GM19452 (cell line): ENCODE measurements at regions not wholly inside any gene's neighbourhood (a gene's known extent, or its start where the extent isn't known, plus 50 kb on each side); places are given as distances from the start of the nearest gene placed in this dataset.
"Not testable (repeated sequence)": the region's sequence is repeated elsewhere in the genome, so short reads cannot be mapped to it uniquely, and the experiment has no call there.

Experiments
- ATAC-seq: cut with Tn5 transposase; IDR thresholded peaks from one replicate; pipeline ENCODE4 v1.9.1; 2021; ENCODE audit not compliant: unreplicated experiment

DNA sequence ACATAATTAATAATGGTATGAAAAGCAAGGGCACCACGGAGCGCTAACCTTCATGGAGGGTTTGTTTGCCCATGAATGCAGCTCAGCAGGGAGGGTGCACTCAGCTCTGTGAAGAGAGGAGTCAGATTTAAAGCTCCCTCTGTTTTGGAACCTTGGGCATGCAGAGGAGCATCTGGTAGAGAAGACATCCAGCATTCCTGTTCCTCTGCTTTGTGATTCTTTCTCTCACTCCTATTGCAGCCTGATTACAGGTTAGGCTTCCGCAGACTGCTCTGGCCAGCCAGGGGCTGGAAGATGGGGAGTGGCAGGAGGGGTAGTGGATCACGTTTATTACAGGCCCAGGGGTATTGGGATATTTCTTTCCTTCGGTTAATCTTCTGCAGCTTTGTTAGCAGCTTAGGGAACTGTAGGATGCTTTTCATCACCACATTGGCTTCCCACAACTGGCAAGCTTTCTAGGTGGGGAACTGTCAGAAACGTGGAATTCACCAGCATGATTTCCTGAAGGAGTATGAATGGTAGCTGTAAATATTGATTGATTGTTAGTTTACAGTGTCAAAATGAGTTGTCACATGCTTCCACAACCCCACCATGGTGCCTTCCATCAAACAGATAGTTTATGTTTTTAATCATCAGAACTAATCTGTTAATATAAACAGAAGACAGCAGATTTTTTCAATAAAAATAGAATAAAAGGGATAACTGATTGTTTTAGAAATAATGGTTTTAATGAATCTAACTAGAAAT, 201.1 kb downstream of the VAPA start:
- no peak for ATAC-seq

DNA sequence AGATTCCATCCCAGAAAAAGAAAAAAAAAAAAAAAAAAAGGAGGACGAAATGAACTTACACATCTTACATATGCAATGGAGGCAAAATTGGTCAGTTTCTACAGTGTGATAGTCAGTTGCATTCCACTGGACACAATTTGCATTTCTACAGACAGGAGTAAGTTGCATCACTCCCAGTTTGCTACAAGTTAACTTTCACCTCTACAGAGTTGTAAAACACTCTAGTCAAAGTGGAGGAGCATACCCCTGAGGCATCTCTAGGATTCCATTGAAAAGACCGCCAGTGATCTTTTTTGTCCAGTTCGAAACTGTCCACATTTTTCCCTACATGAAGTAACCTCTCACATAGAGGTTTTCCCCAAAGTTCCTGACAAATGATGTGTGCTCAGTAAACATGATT, 202.8 kb downstream of the VAPA start:
- ATAC-seq = no peak

DNA sequence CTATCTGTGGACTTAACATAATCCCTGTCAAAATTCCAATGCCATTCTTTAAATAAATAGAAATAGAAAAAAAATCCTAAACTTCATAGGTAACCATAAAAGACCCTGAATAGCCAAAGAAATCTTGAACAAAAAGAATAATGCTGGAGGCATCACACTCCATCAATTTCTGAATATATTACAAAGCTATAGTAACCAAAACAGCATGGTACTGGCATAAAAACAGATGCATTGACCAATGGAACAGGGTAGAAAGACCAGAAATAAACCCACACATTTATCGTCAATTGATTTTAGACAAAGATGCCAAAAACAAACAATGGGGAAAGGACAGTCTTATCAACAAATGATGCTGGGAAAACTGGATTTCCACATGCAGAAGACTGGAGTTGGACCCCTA, 205.7 kb downstream of the VAPA start:
- no peak for ATAC-seq

DNA sequence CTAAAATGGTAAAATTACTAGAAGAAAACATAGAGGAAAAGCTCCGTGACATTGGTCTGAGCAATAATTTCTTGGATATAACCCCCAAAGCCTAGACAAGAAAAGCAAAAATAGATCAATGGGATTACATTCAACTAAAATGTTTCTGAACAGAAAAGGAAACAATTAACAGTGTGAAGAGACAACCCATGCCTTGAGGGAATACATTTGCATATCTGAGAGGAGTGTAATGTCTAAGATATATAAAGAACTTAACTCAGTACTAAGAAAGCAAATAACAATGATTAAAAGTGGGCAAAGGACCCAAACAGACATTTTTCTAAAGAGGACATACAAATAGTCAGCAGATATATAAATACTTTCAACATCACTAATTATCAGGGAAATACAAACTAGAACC, 206.2 kb downstream of the VAPA start:
- no peak for ATAC-seq

DNA sequence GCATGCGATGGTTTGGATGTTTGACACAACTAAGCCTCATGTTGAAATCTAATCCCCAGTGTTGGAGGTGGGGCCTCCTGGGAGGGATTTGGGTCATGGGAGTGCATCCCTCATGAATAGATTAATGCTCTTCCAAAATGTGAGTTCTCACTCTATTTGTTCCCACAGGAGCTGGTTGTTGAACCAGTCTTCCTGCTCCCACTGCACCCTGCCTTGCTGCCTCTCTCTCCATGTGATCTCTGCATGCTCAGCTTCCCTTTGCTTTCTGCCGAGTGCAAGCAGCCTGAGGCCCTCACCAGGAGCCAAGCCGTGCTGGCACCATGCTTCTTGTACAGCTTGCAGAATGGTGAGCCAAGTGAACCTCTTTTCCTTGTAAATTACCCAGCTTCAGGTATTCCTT, 206.8 kb downstream of the VAPA start:
- ATAC-seq = no peak

DNA sequence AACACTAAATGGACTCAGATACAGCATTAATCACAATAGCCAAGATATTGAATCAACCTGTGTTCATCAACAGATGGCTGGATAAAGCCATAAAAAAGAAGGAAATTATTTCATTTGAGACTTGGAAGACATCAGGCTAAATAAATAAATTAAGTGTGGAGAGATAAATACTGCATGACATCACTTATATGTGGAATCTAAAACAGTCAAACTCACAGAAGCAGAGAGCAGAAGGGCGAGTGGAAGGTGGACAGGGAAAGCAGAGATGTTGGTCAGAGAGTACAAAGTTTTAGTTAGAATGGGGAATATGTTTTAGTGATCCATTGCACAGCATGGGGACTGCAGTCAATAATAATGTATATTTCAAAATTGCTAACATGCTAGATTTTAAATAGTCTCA, 207.2 kb downstream of the VAPA start:
- no peak for ATAC-seq

DNA sequence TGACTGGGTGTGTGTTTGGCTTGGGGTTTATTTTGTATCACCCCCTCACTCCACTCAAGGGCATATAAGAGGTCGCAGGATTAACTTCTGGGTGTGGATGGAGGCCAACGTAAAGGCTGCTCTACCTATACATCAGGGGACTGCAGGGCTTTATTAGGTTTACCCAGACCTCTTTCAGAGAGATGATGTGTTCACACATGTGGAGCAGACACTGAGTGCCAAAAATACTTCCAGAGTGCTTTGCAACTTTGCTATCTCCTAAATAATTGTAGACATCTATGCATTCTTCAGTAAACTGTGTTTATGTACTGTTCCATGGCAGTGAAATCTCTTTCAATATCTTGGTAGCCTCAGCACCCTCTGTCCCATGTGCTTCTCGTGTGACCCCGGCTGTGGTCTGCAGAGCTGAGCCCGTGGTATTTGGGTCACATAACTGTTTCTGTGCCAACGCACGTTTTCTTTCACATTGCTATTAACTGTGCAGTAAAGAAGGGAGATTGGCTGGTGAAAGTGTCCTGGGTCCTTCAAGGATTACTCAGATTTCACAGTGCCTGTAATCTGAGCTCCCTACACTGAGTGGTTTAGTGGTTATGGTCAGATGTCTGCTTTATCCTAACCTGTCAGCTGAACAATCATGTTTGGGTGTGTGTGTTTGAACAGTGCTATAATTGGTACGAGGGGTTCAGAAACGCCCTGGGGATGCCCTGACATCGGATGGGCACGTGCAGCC, 208.1 kb downstream of the VAPA start:
- ATAC-seq = no peak

DNA sequence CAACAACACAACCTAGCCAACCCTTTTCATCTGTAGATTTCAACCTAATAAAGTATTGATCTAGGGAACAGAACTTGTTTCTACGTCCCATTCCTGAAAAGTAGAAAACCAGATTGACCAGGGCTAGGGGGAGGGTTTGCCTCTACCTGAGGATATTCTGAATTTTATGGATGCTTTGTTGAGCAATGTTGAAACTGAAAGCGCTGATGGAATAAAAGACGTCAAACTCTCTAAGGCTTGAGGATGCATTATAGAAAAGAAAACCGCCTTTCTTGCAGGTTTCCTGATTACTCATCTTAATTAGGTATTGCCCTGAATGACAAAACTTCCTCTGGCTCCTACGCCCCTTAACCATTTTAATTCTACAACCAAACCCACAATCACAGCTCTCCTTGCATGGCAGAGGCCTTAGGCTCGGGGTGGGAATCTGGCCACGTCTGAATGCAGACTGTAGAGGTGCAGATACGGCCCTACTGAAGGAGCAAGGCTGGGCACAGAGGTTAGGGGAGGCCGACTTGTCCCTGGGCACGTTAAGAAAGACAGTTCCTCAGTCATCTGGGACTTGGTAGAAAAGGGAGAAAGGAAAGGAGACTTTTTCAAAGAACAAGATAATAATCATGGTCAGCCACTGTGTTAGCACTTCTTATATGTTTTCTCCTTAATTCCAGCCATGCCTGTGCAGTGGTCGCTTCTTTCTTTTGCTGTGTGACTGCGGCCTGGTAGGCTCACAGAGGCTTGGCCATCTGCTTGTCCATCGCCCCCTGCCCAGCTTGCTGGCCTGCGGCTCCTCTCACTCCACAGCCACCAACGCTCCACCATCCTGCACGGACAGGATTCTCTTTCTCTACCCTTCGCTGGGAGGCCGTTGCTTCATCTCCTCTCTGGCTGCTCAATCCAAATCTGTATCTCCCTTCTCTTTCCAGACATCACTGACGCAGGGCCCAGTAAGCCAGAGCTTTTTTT, 209.5 kb downstream of the VAPA start:
- no peak for ATAC-seq

DNA sequence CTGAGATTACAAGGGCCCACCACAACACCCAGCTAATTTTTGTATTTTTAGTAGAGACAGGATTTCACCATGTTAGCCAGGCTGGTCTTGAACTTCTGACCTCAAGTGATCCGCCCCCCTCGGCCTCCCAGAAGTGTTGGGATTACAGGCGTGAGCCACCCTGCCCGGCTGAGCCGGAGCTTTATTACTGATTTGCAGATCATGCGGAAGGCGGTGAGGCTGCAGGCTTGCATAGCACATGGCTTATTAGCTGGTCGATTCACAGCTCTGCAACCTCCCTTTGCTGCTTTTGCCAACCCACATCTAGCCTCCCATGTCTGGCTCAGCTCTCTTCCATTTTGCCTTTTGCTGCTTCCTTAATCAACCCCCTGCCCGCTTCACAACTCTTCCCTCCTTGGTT, 210.3 kb downstream of the VAPA start:
- no peak for ATAC-seq

DNA sequence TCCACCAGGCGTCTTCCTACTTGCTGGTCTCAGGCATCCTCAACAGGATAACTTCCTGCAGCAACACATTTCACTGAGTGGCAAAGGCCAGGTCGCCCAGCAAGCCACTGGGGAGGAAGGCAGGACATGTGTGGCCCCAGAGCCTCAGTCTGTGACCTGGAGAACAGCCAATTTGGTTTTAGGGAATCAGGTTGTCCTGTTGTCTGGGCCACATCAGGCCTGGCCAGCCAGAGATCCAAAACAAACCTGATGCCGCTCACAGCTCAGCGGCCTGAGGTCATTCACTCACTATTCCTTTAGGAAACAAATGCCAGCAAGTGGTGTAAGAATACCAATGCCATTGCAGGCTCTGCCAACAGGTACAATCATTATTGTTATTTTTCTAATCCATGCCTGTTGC, 210.7 kb downstream of the VAPA start:
- no peak for ATAC-seq

DNA sequence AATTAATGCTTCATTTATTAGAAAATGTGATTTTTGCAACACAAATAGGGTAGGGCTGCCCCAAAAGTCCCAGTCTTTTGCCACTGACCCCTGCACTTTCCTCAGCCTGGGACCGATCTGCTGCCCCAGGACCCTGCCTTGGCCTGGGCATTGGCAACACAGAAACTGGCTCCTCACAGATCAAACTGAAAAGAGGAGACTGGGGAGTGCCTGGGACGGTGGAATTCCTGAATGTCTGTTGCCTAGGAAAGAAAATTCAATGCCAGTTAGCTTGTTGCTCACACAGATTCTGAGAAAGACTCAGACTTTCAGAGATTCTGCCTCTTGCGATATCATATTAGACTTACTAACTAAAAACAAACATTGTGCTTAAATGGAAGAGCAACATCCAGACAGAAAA, 211.2 kb downstream of the VAPA start:
- ATAC-seq = no peak

DNA sequence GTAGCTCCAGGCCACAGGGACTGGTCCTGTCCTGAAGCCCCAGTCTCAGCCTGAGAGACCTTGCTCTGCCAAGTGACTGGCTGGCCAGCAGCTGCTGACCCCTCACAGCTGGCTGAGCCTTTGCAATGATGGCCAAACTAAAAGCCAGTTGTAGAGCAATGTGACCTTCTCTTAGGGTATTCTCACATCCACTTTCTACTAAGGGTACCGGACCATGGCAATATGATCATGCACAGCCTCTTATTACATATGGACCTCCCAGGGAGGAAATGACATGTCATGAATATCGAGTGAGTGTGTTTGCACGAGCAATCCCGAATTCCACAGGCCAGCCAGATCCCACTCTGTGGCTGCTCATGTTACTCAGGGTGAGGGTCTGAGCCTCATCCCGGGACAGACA, 213.9 kb downstream of the VAPA start:
- ATAC-seq = no peak

DNA sequence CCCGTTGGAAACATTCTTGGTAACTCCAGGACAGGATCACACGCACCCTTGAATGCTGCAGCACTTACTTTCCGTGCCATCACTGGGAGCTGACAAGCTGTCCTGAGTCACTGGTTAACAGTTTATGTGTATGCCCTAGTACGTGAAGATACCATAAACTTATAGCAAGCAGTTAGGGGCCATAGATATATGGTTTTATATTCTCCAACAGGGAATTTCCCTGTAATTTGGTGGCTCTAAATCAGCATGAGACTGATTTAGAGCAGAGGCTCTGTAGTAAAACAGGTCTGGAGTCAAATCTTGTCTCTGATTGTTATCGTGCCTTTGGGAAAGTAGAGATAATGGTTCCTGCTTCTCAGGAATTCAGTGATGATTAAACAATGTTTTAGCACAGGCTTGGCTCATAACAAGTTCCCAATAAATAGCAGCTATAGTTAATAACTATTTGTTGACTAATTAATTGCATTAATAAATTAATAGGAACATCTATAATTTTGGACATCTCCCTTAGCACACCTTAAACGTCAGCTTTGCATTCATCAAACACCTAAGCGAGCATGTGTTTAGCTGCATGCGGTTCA, 215.2 kb downstream of the VAPA start:
- no peak for ATAC-seq

DNA sequence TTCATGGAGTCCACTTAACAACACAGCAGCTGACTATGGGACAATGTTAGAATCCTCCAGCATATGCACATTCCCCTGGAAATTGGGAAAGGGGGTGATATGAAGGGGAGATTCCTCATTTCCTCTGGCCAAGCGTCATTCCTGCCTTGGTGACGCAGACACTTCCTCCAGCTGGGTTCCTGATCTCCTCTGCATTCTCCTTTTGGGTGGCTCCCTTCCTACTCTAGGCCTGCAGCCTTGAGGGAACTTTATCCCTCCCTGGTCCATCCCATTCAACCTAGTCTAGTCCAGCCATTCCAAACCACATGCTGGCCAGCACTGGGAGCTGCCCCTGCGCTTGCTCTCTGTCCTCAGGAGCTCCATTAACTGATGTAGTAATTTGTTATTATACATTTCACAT, 216.8 kb downstream of the VAPA start:
- no peak for ATAC-seq

DNA sequence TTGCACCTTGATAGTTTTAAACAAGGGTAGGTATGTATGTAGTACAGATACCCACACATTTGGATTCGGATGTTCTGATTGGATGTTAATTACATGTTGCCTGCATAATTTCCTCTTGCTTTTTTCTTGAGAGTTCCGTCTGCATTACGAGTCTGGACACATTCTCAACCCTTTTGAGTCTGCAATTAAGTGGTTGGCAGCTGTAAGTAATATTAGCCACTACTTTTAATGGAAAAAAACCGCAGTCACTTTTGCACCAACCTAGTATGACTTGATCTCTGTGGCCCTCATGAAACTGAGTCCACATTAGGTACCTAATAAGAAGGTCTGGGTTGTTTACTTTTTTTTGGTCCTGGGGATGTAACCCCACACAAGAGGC, 217.3 kb downstream of the VAPA start:
- ATAC-seq = no peak

DNA sequence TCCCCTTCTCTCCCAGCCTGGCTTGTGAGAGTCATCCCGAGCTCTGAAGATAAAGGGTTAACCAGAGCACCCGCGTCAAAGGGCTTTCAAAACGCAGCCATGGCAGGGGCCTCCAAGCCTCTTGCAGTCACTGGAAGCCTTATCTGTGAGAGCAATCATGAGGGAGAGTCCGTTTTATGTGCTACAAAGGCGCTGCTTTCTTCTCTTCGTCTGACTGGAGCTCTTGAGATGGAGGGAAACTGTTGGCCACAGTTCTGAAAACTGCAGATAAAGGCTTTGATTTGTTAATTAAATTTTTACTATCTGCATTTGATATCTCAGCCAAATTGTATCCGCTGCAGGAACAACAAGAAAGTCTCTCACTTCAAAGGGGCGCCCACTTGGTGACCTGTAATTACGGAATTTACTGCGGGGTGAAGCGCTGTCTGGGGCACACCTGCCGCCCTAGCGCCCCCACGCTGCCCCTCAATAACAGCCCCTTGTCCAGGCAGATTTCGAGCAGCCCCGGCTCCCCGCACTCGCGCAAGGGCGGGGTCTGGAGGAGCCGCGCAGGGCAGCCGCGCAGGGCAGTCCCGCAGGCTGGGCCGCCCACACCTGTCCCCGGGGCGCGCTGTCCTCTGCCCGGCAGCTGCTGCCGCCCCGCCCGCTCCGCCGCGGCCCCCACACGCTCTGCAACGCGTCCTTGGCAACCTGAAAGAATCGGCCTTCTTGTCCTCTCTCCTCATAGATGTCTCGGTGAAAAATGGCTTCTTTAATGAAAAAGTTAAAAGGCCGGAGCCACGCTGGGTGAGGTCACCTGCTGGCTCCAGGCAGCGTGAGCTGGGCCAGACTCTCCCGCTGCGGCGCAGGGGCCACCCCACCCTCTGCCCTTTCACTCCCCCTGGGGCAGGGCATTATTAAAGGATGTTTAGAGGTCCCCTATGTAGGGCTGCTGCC, 217.9 kb downstream of the VAPA start:
- ATAC-seq = no peak

DNA sequence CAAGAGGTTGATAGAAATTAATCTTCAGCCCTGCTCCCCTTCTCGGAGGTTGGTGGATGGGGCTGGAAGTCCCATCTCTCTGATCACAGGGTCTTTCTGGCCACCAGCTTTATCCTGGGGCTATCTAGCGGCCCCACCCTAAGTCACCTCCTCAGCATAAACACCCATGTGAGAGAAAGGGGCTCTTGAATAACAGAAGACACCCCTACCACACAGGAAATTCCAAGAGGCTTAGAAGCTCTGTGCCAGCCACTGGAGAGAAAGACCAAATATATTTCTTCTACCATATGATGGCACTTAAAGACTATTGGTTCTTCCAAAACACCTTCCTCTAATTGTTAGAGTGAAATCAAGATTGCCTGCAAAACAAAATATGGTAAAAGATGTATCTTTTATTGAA, 219.7 kb downstream of the VAPA start:
- no peak for ATAC-seq

DNA sequence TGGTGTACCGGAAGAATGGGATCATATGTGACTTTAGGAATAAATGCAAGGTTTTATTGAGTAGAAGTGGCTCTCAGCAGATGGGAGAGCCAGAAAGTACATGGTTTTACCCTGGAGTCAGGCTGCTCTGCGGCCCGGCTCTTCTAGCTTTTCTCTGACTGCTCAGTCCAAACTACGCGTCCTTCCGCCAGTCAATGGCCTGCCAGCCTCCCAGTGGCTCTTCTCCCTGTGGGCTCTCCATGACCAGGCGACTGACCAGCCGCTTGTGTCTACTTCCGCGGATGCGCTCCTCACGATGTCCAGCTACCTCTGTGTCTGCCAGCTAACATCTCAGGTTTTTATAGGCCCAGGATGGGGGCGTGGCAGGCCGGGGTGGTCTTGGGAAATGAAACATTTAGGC, 220.4 kb downstream of the VAPA start:
- no peak for ATAC-seq

DNA sequence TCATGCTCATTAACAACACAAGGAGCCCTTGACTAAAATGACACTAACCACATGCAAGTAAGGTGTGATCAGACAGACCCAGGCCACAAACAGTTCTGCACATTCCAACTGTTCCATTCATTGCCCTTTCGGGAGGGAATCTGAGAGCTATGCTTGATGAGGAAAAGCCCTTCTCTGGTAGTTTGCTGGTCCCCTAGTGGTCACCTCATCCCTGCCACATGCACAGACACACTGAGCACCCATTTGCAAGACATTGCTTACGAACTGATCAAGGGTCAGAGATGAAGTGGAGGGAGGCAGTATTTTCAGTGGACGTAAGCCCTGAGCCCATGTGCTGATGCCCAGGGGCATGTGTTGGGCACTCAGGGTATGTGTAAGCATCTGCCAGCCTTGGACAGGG, 220.9 kb downstream of the VAPA start:
- not testable (repeated sequence) for ATAC-seq

DNA sequence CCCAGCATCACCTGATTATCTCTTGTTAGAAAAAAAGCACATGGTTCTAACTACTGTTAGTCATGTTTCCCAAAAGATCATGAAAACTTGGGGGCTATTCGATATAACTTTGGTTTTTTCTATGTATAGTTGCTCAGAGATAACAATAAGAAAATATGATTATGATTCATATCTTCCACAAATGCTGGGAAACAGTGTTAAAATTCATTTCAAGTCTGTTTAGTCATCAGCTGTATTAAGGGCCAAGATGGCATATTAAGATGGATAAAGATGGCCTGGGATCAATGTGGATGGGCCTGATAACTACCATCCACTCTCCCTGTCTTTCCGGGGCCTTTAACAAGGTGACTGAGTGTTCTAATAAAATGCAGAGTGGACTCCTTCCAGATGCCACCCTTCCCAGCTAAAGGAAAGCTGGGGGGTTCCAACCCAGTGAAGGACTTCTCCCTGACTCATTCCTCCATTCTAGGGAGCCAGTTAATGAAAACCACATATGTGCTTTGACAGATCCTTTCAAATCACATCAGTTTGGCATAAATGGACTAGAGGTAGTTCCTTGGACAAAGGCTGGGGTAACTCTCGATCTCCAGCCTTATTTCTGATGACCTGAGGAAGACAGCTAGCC, 221.6 kb downstream of the VAPA start:
- no peak for ATAC-seq
